ENCODE measurements at regions not wholly inside any gene's neighbourhood (a gene's known extent, or its start where the extent isn't known, plus 50 kb on each side); places are given as distances from the start of the nearest gene placed in this dataset.
A peak's percentile ranks its signal among the peaks of the same experiment; 100 is the strongest.
"Not testable (repeated sequence)": the region's sequence is repeated elsewhere in the genome, so short reads cannot be mapped to it uniquely, and the experiment has no call there.

- 78 to 85% methylated on average over 11 of the region's 11 CpGs for WGBS, 2 donors
Observed at GRCh38 chr6:170089963-170090362, 200.9 kb downstream of the DLL1 start.

DNA sequence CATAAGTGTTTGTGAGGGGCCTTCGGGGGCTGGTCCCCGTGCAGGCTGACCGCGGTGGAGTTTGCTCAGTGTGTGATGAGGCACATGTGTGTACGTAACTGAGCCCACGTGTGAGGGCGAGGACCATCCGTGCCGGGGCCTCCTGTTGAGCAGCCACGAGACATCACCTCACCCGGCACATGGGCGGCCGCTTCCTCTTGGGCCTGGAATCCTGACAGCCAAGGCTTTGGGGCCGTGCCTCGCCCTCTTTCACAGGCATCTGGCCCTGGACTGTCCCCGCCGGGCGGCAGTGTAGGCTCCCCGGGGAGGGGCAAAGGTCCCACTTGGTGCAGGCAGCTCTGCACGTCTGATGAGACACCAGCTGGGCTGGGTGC, 202.3 kb downstream of the DLL1 start:
- Histone ChIP-seq H3K27ac (no peak overlapping the region), H3K4me3 (peak overlapping the region; percentile 21 to 26), H3K9me3 (no peaks in the 10 kb centered on the region), H3K4me1 (no peaks in the 10 kb centered on the region), H3K27me3 (no peaks in the 10 kb centered on the region), H3K36me3 (ENCODE audit: low read depth, missing control alignments) (no peaks in the 10 kb centered on the region)
- TF ChIP-seq, protein P1, sequence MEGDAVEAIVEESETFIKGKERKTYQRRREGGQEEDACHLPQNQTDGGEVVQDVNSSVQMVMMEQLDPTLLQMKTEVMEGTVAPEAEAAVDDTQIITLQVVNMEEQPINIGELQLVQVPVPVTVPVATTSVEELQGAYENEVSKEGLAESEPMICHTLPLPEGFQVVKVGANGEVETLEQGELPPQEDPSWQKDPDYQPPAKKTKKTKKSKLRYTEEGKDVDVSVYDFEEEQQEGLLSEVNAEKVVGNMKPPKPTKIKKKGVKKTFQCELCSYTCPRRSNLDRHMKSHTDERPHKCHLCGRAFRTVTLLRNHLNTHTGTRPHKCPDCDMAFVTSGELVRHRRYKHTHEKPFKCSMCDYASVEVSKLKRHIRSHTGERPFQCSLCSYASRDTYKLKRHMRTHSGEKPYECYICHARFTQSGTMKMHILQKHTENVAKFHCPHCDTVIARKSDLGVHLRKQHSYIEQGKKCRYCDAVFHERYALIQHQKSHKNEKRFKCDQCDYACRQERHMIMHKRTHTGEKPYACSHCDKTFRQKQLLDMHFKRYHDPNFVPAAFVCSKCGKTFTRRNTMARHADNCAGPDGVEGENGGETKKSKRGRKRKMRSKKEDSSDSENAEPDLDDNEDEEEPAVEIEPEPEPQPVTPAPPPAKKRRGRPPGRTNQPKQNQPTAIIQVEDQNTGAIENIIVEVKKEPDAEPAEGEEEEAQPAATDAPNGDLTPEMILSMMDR (IDR thresholded peaks at IDR 0.05), result no peak
- no peak for TF ChIP-seq POLR2A (IDR thresholded peaks at IDR 0.05)
- WGBS, 2 donors, result 80% methylated on average over 20 of the region's 20 CpGs; no CpG with 5 or more reads in 1 of the 2 donors
- intact Hi-C loops (cut with DNase I; ENCODE audit: low total_unique reads), result no loop called here
- DNase-seq, result peak; percentile 13

More at GRCh38 chr6:170089963-170090362, 200.9 kb downstream of the DLL1 start:
- TF ChIP-seq, protein P1 (IDR thresholded peaks at IDR 0.05), result no peak
- TF ChIP-seq POLR2A (IDR thresholded peaks at IDR 0.05), result no peak
- no peaks in the 10 kb centered on the region for H3K27me3 ChIP-seq
- H3K4me3 ChIP-seq, result no peak overlapping the region
- intact Hi-C loops (cut with DNase I; ENCODE audit: low total_unique reads), result no loop called here
- no peaks in the 10 kb centered on the region for H3K9me3 ChIP-seq
- H3K27ac ChIP-seq, result no peak overlapping the region
- peak; percentile 7 for DNase-seq
- no peaks in the 10 kb centered on the region for H3K4me1 ChIP-seq
- H3K36me3 ChIP-seq (ENCODE audit: low read depth, missing control alignments), result no peaks in the 10 kb centered on the region

DNA sequence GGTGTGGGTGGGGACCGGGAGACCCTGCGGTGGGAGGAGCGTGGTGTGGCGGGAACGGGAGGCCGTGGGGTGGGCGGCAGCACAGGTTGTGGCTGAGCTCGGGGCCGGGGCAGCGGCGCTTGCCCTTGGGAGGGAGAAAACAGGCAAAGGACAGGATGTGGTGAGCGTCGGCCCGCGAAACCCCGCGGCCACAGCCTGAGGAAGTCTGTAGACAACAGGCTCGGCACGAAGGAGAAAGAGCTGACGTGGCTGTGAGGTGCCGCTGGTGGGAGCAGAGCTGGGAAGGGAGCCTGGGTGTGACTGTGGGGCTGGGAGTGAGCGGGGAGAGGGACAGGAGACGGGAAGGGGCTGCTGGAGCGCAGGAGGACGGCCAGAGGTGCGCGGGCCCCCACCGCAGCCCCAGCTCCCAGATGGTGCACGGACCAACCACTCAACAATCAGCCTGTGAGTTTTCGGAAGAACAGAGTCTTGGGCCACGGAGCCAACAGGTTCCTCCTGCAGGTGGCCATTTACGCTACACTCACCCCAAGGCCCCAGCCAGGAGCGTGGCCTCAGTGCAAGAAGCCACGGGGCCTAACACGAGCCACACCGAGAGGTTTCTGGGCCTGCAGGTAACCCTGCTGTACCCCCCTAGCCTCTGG, 202.8 kb downstream of the DLL1 start:
- TF ChIP-seq, protein P1 (IDR thresholded peaks at IDR 0.05), result no peak
- no peak for TF ChIP-seq POLR2A (IDR thresholded peaks at IDR 0.05)
- peak; percentile 16 for DNase-seq
- Histone ChIP-seq H3K4me1 (no peaks in the 10 kb centered on the region), H3K4me3 (peak overlapping the region; percentile 21 to 26), H3K27me3 (no peaks in the 10 kb centered on the region), H3K36me3 (ENCODE audit: low read depth, missing control alignments) (no peaks in the 10 kb centered on the region), H3K9me3 (no peaks in the 10 kb centered on the region), H3K27ac (no peak overlapping the region)
- intact Hi-C loops (cut with DNase I; ENCODE audit: low total_unique reads), result no loop called here
- WGBS, 2 donors, result 55 to 71% methylated on average over 24 to 36 of the region's 36 CpGs

- H3K9me3 ChIP-seq; H3K36me3 ChIP-seq (ENCODE audit: low read depth, missing control alignments); H3K27me3 ChIP-seq; DNase-seq; intact Hi-C loops (cut with DNase I; ENCODE audit: low total_unique reads); H3K4me1 ChIP-seq; H3K27ac ChIP-seq; H3K4me3 ChIP-seq: not testable (repeated sequence)
- 66 to 80% methylated on average over 2 to 9 of the region's 25 CpGs for WGBS, 2 donors
Observed at GRCh38 chr6:170087421-170087780, 203.5 kb downstream of the DLL1 start.

GRCh38 chr6:170086639-170087420, 204.0 kb downstream of the DLL1 start:
- Histone ChIP-seq H3K4me1 (no peaks in the 10 kb centered on the region), H3K9me3 (no peaks in the 10 kb centered on the region), H3K4me3 (peak overlapping the region in 1 of 2 donors; percentile 23), H3K27me3 (no peaks in the 10 kb centered on the region), H3K36me3 (ENCODE audit: low read depth, missing control alignments) (no peaks in the 10 kb centered on the region), H3K27ac (peak overlapping the region in 1 of 2 donors; percentile 39)
- intact Hi-C loops (cut with DNase I; ENCODE audit: low total_unique reads), result no loop called here
- TF ChIP-seq, protein P1 (IDR thresholded peaks at IDR 0.05), result no peak
- no peak for TF ChIP-seq POLR2A (IDR thresholded peaks at IDR 0.05)
- DNase-seq, result peak; percentile 16
- WGBS, 2 donors, result 70 to 81% methylated on average over 43 to 49 of the region's 49 CpGs

Data from testis (tissue), 2 donors.